ENCODE measurements at regions not wholly inside any gene's neighbourhood (a gene's known extent, or its start where the extent isn't known, plus 50 kb on each side); places are given as distances from the start of the nearest gene placed in this dataset.

GRCh38 chr7:41336455-41336952 is 366.4 kb downstream of the INHBA start:
- Histone ChIP-seq H3K4me3 (no peak overlapping the region), H3K27ac (no peak overlapping the region), H3K4me1 (no peaks in the 10 kb centered on the region), H3K36me3 (no peaks in the 10 kb centered on the region), H3K27me3 (no peaks in the 10 kb centered on the region), H3K9me3 (no peaks in the 10 kb centered on the region)
- TF ChIP-seq CTCF (IDR thresholded peaks at IDR 0.05) = no peak
- intact Hi-C loops (cut with DNase I) = no loop called here
- ATAC-seq (no peak), DNase-seq (no peak)

GRCh38 chr7:41334071-41334862 is 368.6 kb downstream of the INHBA start:
- Histone ChIP-seq H3K4me1 (no peaks in the 10 kb centered on the region), H3K27ac (no peak overlapping the region), H3K36me3 (no peaks in the 10 kb centered on the region), H3K4me3 (no peak overlapping the region), H3K9me3 (no peaks in the 10 kb centered on the region), H3K27me3 (no peaks in the 10 kb centered on the region)
- no peak for TF ChIP-seq CTCF (IDR thresholded peaks at IDR 0.05)
- ATAC-seq = no peak
- intact Hi-C loops (cut with DNase I) = no loop called here
- DNase-seq = no peak

GRCh38 chr7:41333511-41333910 is 369.4 kb downstream of the INHBA start:
- Histone ChIP-seq H3K9me3 (no peaks in the 10 kb centered on the region), H3K27ac (no peak overlapping the region), H3K4me1 (no peaks in the 10 kb centered on the region), H3K27me3 (no peaks in the 10 kb centered on the region), H3K4me3 (no peak overlapping the region), H3K36me3 (no peaks in the 10 kb centered on the region)
- TF ChIP-seq CTCF (IDR thresholded peaks at IDR 0.05) = no peak
- no peak for ATAC-seq
- intact Hi-C loops (cut with DNase I) = no loop called here
- DNase-seq = no peak

GRCh38 chr7:41331194-41331593 is 371.7 kb downstream of the INHBA start:
- H3K4me3 ChIP-seq = no peak overlapping the region
- H3K4me1 ChIP-seq = no peaks in the 10 kb centered on the region
- DNase-seq (no peak), ATAC-seq (no peak)
- no peaks in the 10 kb centered on the region for H3K9me3 ChIP-seq
- no peaks in the 10 kb centered on the region for H3K36me3 ChIP-seq
- no peaks in the 10 kb centered on the region for H3K27me3 ChIP-seq
- H3K27ac ChIP-seq = no peak overlapping the region
- TF ChIP-seq CTCF (IDR thresholded peaks at IDR 0.05) = no peak
- intact Hi-C loops (cut with DNase I) = no loop called here

- no peak for TF ChIP-seq CTCF (IDR thresholded peaks at IDR 0.05)
- Histone ChIP-seq H3K4me3 (no peak overlapping the region), H3K27me3 (no peaks in the 10 kb centered on the region), H3K9me3 (no peaks in the 10 kb centered on the region), H3K27ac (no peak overlapping the region), H3K36me3 (no peaks in the 10 kb centered on the region), H3K4me1 (no peaks in the 10 kb centered on the region)
- intact Hi-C loops (cut with DNase I) = no loop called here
- ATAC-seq (no peak), DNase-seq (no peak)
Measured at GRCh38 chr7:41328544-41328943, 374.3 kb downstream of the INHBA start.

All from left lung (tissue), 4 donors.